Immature natural killer cell (primary cell): ENCODE measurements at regions not wholly inside any gene's neighbourhood (a gene's known extent, or its start where the extent isn't known, plus 50 kb on each side); places are given as distances from the start of the nearest gene placed in this dataset.

ENCODE experiments used
- DNase-seq, 3 donors: peaks; one replicate each; pipeline ENCODE4 v3.0.0; 2022; ENCODE audit warnings: mixed read lengths in 1 of 3
- H3K27ac Mint-ChIP-seq, 6 donors: one replicate each; pipeline ENCODE4 v1.8.0; 2020; ENCODE audit warnings: mixed read lengths in 6 of 6, mild to moderate bottlenecking in 5 of 6, inconsistent platforms in 4 of 6, moderate library complexity in 3 of 6
- H3K27me3 Mint-ChIP-seq, 3 donors: one replicate each; pipeline ENCODE4 v1.8.0; 2020 to 2021; ENCODE audit warnings: low read depth in 3 of 3, mild to moderate bottlenecking in 3 of 3, mixed read lengths in 3 of 3, moderate library complexity in 3 of 3, inconsistent platforms in 1 of 3
- H3K36me3 Mint-ChIP-seq, 3 donors: one replicate each; pipeline ENCODE4 v1.8.0; 2020; ENCODE audit warnings: mixed read lengths in 3 of 3, inconsistent platforms in 2 of 3, mild to moderate bottlenecking in 2 of 3
- H3K4me1 Mint-ChIP-seq, 2 donors: one replicate each; pipeline ENCODE4 v1.8.0; 2020; ENCODE audit warnings: inconsistent platforms in 2 of 2, mild to moderate bottlenecking in 2 of 2, mixed read lengths in 2 of 2, moderate library complexity in 1 of 2
- H3K4me3 Mint-ChIP-seq, 5 donors: one replicate each; pipeline ENCODE4 v1.8.0; 2020; ENCODE audit warnings: mild to moderate bottlenecking in 5 of 5, mixed read lengths in 5 of 5, inconsistent platforms in 3 of 5, moderate library complexity in 3 of 5
- H3K9me3 Mint-ChIP-seq, 6 donors: one replicate each; pipeline ENCODE4 v1.8.0; 2020; ENCODE audit warnings: mild to moderate bottlenecking in 6 of 6, mixed read lengths in 6 of 6, inconsistent platforms in 4 of 6, moderate library complexity in 3 of 6

DNA sequence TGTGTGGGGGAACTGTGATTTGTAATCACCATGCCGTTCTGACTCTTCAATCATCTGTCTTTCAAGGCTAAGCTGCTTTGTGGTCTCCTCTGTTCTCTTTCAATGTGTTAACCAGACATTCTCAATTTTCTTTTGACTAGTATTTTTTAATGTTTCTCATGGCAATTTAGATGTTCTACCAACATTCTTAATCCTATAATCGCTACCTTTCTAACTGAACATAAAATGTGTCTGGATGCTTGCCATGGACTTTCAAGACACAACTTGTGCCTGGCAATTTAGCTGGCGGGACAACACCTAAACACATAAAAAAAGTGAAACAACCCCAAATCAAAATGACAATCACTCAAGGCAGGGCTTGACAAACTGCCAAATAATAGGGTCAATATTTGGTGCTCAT, 135.0 kb upstream of the ACKR3 start:
- no peak overlapping the region for H3K4me3 Mint-ChIP-seq
- no peak for DNase-seq
- H3K36me3 Mint-ChIP-seq, result no peaks in the 10 kb centered on the region
- no peak overlapping the region for H3K27ac Mint-ChIP-seq
- H3K4me1 Mint-ChIP-seq, result no peaks in the 10 kb centered on the region
- no peaks in the 10 kb centered on the region for H3K9me3 Mint-ChIP-seq
- peaks cover 7 to 12% (median 9%) of the 10 kb centered on the region in 3 donors for H3K27me3 Mint-ChIP-seq

DNA sequence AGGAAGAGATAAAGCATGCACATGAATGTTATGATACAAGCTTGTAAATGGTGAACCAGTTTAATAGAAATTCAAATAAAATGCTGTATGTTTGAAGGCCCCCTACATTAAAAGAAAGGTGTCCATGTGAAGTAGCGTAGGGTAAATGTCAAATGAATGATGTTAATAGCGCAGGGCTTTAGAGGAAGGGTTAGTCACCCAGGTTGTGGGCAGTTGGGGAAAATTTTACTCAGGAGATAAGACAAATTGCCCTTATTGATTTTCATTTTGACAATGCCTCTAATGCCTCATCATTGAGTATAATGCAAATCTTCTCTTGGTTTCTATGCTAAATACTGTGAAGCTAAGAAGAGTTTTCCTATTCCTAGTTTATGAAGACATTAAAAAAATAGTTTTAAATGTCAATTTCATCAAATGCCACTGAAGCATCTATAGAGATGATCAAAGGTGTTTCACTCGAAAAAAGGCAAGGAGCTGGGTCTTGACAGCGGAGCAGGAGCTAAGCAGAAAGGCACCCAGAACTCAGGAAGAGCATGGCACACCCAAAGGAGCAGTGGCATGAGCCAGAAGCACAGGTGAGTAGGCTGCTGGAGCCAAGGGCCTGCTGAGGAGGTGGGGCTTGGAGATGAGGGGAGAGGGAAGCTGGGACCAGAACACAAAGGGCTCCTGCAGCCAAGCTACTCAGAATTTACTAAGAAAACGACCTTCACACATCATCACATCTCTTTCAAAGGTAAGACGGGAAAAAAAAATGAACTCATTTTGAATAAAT, 129.3 kb upstream of the ACKR3 start:
- H3K27ac Mint-ChIP-seq, result no peak overlapping the region
- no peak for DNase-seq
- H3K4me1 Mint-ChIP-seq, result no peaks in the 10 kb centered on the region
- H3K36me3 Mint-ChIP-seq, result no peaks in the 10 kb centered on the region
- peaks cover 5 to 24% (median 12%) of the 10 kb centered on the region in 3 donors for H3K27me3 Mint-ChIP-seq
- no peak overlapping the region for H3K4me3 Mint-ChIP-seq
- no peaks in the 10 kb centered on the region for H3K9me3 Mint-ChIP-seq

DNA sequence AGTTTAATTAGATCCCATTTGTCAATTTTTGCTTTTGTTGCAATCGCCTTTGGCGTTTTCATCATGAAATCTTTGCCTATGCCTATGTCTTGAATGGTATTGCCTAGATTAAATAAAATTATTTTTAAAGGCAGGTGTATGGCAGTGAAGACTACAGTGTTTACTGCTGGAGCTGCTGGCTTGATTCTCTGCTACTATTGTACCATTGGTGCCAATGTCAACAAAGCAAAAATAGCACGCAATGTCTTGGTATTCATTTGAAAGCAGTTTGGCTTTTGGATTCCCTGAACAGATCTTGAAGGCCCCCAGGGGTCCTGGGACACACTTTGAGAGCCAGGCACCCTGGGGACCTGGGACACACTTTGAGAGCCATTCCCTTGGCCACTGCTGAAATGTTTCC, 125.4 kb upstream of the ACKR3 start:
- Mint-ChIP-seq H3K4me1 (no peaks in the 10 kb centered on the region), H3K36me3 (no peaks in the 10 kb centered on the region), H3K27me3 (peaks cover 9 to 24% (median 14%) of the 10 kb centered on the region in 3 donors), H3K9me3 (no peaks in the 10 kb centered on the region), H3K4me3 (no peak overlapping the region), H3K27ac (no peak overlapping the region)
- no peak for DNase-seq

DNA sequence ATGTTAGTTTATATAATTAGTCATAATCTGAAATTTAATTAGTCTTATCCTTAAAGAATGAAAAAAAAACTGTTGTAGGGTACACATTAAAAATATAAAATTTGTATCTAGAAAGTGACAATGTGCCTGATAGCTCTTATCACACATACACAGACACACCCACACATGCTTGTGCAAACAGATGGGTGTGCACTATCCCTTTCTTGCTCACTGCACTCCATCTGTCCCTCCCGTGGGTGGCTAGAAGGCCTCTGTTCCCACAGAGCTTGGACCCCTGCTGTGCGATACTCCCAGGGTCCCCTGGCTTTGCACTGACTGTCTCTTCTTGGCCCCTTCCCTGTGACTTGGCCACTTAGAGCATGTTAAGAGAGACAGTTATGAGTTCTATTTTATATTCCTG, 123.9 kb upstream of the ACKR3 start:
- Mint-ChIP-seq H3K4me1 (no peaks in the 10 kb centered on the region), H3K36me3 (no peaks in the 10 kb centered on the region), H3K27ac (no peak overlapping the region), H3K9me3 (no peaks in the 10 kb centered on the region), H3K4me3 (no peak overlapping the region), H3K27me3 (peaks cover 9 to 23% (median 11%) of the 10 kb centered on the region in 3 donors)
- DNase-seq, result no peak

DNA sequence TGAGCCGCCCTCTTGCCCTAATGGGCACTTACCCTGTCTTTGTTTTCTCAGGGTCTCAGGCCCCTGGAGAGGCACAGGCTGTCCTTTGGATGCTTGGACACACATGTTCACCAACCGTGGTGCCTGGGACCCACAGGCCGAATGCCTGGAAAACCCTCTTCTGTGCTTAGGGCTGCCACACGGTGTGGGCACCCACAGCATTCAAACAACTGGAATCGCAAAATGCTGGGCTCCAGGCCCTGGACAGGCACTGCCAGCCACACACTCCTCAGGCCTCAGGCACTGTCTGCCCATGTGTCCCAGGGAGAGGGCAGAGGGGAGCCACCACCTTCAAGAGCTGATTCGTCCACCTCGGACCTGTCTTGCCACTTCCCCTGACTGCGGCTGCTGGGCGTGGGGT, 123.1 kb upstream of the ACKR3 start:
- no peak for DNase-seq
- Mint-ChIP-seq H3K4me3 (no peak overlapping the region), H3K27me3 (peaks cover 6 to 27% (median 11%) of the 10 kb centered on the region in 3 donors), H3K36me3 (no peaks in the 10 kb centered on the region), H3K27ac (peak overlapping the region in 1 of 6 donors; percentile 29), H3K9me3 (no peaks in the 10 kb centered on the region), H3K4me1 (no peaks in the 10 kb centered on the region)

DNA sequence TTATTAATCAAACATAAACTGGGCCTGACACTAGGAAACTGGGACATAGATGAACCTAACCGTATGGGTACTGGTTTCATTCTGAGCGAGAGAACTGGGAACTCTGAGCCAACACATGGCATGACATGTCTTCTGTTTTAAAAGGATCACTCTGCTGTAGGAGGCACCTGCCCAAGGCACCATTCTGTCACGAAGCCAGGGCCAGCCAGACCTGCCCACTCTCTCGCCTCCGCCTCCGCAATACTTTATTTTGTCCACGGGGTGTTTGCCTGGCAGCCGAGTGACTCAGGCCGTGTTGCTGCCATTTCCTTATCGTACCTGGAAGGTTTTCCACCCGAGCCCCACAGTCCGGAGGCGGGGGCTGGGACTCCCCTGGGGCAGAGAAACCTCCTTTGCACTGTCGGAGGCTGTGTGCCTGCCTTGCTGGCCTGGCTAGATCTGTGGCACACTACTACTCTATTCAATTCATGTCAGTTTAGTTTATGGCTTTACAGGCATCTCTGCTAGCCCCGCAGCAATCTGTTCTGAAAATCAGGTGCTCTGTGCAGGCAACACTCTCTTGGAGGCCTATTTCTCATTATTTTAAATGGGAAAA, 120.4 kb upstream of the ACKR3 start:
- DNase-seq, result no peak
- Mint-ChIP-seq H3K27ac (no peak overlapping the region), H3K4me1 (no peaks in the 10 kb centered on the region), H3K9me3 (no peaks in the 10 kb centered on the region), H3K27me3 (peaks cover 5 to 16% (median 7%) of the 10 kb centered on the region in 3 donors), H3K4me3 (no peak overlapping the region), H3K36me3 (no peaks in the 10 kb centered on the region)

DNA sequence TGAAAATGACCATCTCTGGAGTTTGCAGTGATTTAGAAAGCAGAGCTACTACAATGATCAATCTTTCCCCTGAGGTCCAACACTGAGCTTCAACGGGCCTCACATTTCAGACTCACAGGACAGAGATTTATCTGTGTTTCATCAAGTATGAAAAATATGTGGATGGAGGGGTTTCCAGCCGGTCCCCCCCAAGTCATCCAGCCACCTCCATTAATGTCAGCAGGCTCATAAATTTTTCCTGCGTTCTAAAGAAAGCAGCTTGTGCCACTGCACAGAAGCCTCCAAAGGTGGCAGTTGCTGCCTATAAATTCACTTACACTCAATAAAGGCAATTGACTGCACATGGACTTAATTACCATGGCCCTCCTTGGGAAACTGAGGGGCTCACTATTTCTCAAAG, 117.4 kb upstream of the ACKR3 start:
- Mint-ChIP-seq H3K9me3 (no peaks in the 10 kb centered on the region), H3K4me3 (no peak overlapping the region), H3K36me3 (no peaks in the 10 kb centered on the region), H3K27me3 (peaks cover 1 to 12% (median 2%) of the 10 kb centered on the region in 3 donors), H3K27ac (no peak overlapping the region), H3K4me1 (no peaks in the 10 kb centered on the region)
- no peak for DNase-seq

DNA sequence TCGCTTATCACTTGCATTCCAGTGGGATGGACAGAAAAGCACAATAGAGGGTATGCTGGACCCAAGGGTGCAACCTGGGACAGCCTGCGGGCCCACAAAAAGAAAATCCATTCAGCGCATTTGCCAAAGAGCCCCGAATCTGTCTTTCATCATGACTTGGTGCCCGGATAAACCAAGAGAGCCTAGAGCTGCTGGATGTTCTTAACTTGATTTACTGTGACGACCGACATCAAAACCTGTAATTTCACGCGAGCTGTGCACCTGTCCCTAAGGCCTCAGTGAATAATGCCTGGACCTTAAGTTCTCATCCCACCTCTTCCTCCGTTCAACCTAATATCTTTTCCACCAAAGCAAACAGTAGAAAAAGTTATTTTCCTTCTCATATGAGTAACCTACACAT, 115.5 kb upstream of the ACKR3 start:
- Mint-ChIP-seq H3K27me3 (peaks cover 0 to 10% (median 1%) of the 10 kb centered on the region in 3 donors), H3K27ac (no peak overlapping the region), H3K4me3 (no peak overlapping the region), H3K9me3 (peaks cover 0 to 3% (median 0%) of the 10 kb centered on the region in 6 donors), H3K36me3 (no peaks in the 10 kb centered on the region), H3K4me1 (no peaks in the 10 kb centered on the region)
- DNase-seq, result no peak

DNA sequence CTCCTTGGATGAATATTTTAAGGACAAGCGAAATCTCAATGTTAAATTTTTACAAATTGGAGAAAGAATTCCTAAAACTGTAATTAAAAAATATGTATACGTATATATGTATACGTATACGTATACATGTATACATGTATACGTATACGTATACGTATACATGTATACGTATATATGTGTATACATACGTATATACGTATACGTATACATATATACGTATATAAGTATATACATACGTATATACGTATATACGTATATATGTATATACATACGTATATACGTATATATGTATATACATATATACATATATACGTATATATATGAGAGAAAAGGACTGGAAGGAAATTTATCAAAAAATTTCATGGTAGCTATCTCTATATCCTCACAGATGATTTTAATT, 110.2 kb upstream of the ACKR3 start:
- Mint-ChIP-seq H3K36me3 (no peaks in the 10 kb centered on the region), H3K4me3 (no peak overlapping the region), H3K27me3 (peaks cover 0 to 3% (median 3%) of the 10 kb centered on the region in 3 donors), H3K4me1 (no peaks in the 10 kb centered on the region), H3K27ac (no peak overlapping the region), H3K9me3 (peaks cover 0 to 3% (median 0%) of the 10 kb centered on the region in 6 donors)
- no peak for DNase-seq

DNA sequence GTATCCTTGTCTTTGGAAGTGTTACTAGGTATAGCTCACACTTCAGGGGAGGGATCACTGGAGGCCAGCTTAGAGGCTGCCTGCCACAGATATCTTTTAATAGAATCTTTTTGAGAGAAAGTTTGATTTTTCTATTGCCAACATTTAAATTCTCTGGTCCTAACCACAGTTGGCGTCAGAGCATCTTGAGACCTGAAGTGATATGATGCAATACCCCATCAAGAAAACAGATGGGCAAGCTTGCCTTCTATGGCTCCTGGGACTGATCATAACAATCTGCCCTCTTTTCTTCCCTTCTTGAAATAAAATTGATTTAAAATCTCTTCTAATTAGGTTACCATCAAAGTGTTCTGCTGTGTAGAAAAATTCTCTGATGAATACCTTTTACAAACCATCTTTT, 105.5 kb upstream of the ACKR3 start:
- peaks cover 3 to 8% (median 6%) of the 10 kb centered on the region in 3 donors for H3K27me3 Mint-ChIP-seq
- no peak overlapping the region for H3K27ac Mint-ChIP-seq
- no peak overlapping the region for H3K4me3 Mint-ChIP-seq
- H3K36me3 Mint-ChIP-seq, result peaks cover 0 to 4% (median 0%) of the 10 kb centered on the region in 3 donors
- no peaks in the 10 kb centered on the region for H3K4me1 Mint-ChIP-seq
- no peak for DNase-seq
- H3K9me3 Mint-ChIP-seq, result peaks cover 0 to 19% (median 12%) of the 10 kb centered on the region in 6 donors

DNA sequence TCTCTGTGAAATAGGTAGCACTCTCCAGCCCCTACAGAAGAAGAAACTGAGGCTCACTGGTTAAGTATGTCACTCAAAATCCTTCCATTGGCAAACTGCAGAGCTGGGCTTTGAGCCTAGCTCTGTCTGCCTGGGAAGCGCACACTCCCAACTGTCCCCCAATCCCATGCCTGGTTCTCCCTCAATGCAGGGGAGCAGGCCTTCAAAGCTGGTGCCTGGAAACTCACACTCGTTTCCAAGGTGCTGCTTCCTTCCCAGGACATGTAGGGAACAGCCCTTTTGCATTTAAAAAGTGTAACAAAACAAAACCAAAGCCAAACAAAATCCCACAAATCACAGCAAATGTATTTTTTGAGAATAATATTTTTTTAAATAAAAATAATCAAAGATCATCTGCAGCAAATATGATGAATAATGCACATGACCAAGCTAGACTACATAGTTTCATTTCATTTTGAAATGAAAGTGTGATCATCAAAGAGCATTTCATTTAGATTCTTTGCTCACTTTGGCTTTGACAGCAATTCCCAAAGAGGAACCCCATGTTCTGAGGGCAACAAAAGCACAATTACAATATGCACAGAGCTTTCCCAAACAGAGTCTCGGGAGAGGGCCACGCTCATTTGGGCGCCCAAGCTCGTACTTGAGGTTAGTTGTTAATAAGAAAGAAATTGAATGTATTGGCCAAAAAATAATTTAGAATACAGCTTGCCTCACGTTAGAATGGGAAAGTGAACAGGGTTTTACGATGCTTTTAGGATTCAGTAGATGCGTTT, 96.7 kb upstream of the ACKR3 start:
- H3K4me3 Mint-ChIP-seq, result no peak overlapping the region
- peaks cover 0 to 4% (median 0%) of the 10 kb centered on the region in 3 donors for H3K36me3 Mint-ChIP-seq
- no peaks in the 10 kb centered on the region for H3K4me1 Mint-ChIP-seq
- DNase-seq, result no peak
- H3K27ac Mint-ChIP-seq, result no peak overlapping the region
- peaks cover 4 to 12% (median 8%) of the 10 kb centered on the region in 3 donors for H3K27me3 Mint-ChIP-seq
- peaks cover 0 to 4% (median 0%) of the 10 kb centered on the region in 6 donors for H3K9me3 Mint-ChIP-seq

DNA sequence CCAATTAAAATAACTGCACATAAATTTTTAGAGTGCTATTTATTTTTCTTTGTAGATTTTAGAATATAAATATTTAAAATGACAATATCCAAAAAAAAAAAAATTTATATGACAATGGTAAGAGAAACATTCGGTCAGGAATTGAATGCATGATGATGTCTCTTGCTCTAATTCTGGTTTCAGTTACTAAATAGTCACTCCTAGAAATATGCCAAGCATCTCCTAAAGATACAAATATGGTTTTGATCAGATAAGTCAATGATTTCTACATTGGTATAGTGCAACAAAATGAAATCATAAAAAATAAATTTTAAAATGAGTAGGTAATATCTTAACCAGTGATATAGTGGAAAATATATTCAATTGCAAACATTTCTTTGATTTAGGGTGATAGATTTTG, 95.9 kb upstream of the ACKR3 start:
- H3K27me3 Mint-ChIP-seq, result peaks cover 4 to 9% (median 8%) of the 10 kb centered on the region in 3 donors

DNA sequence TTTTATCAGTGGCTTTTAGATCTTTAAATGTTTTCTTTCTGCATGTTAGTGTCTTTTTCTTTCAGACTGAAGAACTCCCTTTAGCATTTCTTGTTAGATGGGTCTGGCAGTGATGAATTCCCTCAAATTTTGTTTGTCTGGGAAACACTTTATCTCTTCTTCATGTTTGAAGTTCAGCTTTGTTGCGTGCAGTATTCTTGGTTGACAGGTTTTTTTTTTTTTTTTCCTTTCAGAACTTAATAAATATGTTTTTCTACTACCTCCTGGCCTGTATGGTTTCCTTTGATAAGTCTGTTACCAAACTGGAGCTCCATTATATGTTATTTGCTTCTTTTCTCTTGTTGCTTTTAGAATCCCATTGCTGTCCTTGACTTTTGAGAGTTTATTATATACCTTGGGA, 89.8 kb upstream of the ACKR3 start:
- no peak for DNase-seq
- Mint-ChIP-seq H3K4me3 (no peak overlapping the region), H3K9me3 (peaks cover 10 to 30% (median 24%) of the 10 kb centered on the region in 6 donors), H3K36me3 (peaks cover 8 to 18% (median 11%) of the 10 kb centered on the region in 3 donors), H3K27me3 (peaks cover 4 to 19% (median 4%) of the 10 kb centered on the region in 3 donors), H3K4me1 (no peaks in the 10 kb centered on the region), H3K27ac (no peak overlapping the region)

More for the DNA sequence above, 95.9 kb upstream of the ACKR3 start:
- Mint-ChIP-seq H3K36me3 (peaks cover 0 to 4% (median 0%) of the 10 kb centered on the region in 3 donors), H3K9me3 (peaks cover 0 to 4% (median 0%) of the 10 kb centered on the region in 6 donors), H3K4me1 (no peaks in the 10 kb centered on the region), H3K27ac (no peak overlapping the region), H3K4me3 (no peak overlapping the region)
- no peak for DNase-seq

DNA sequence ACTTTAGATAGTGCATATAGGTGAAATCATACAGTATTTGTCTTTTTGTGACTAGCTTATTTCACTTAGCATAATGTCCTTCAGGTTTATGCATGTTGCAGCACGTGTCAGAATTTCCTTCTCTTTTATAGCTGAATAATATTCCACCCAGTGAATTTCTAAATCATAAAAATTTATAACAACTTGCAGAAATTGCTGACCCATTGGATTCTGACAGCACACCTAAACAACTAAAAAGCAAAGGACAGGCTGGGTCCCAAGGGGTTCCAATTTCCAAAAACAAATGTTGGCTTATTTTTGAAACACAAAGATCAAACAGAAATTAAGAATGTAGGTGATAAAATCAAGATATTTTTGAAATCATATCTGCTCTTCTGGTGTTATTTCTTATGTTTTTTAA, 86.5 kb upstream of the ACKR3 start:
- Mint-ChIP-seq H3K27ac (no peak overlapping the region), H3K36me3 (peaks cover 7 to 18% (median 8%) of the 10 kb centered on the region in 3 donors), H3K4me3 (no peak overlapping the region), H3K9me3 (peaks cover 12 to 29% (median 23%) of the 10 kb centered on the region in 6 donors), H3K27me3 (peaks cover 4 to 13% (median 4%) of the 10 kb centered on the region in 3 donors), H3K4me1 (no peaks in the 10 kb centered on the region)
- DNase-seq, result no peak
